SK-N-SH treated with all-trans-retinoic acid at 6 μM for 48 hours (cell line): ENCODE measurements at regions not wholly inside any gene's neighbourhood (a gene's known extent, or its start where the extent isn't known, plus 50 kb on each side); places are given as distances from the start of the nearest gene placed in this dataset.

ENCODE experiments used
- ATAC-seq: fragments of 200-7000 bp; cut with Tn5 transposase; 3 replicates; pipeline ENCODE4 v1.9.1; 2020; ENCODE audit warnings: mild to moderate bottlenecking, moderate library complexity
- ARNTL ChIP-seq: fragments of 450-650 bp; formaldehyde crosslinking; IDR thresholded peaks from 2 replicates; pipeline ENCODE4 v1.5.0; 2020; ENCODE audit warnings: low read depth, mild to moderate bottlenecking, moderate library complexity, borderline replicate concordance
- BACH2 ChIP-seq: fragments of 250-450 bp; sonication (Bioruptor Pico); IDR thresholded peaks from 2 replicates; pipeline ENCODE4 v1.9.0; 2021; ENCODE audit warnings: mild to moderate bottlenecking, borderline replicate concordance
- CSDC2 ChIP-seq: fragments of 250-450 bp; sonication (Bioruptor Pico); IDR thresholded peaks from 2 replicates; pipeline ENCODE4 v1.5.0; 2020; ENCODE audit warnings: mild to moderate bottlenecking, moderate library complexity
- ESRRG ChIP-seq: fragments of 250-450 bp; sonication (Bioruptor Pico); IDR thresholded peaks from 2 replicates; pipeline ENCODE4 v1.6.1; 2021; ENCODE audit warnings: mild to moderate bottlenecking
- GLIS3 ChIP-seq: fragments of 250-450 bp; sonication (Bioruptor Pico); IDR thresholded peaks from 2 replicates; pipeline ENCODE4 v1.5.0; 2020; ENCODE audit warnings: mild to moderate bottlenecking, moderate library complexity
- ISL1 ChIP-seq: fragments of 250-450 bp; sonication (Bioruptor Pico); IDR thresholded peaks from 2 replicates; pipeline ENCODE4 v2.1.2; 2022; ENCODE audit warnings: mild to moderate bottlenecking, moderate library complexity
- OSR1 ChIP-seq: fragments of 250-450 bp; sonication (Bioruptor Pico); IDR thresholded peaks from 2 replicates; pipeline ENCODE4 v1.8.0; 2022; ENCODE audit warnings: moderate library complexity, mild to moderate bottlenecking, inconsistent platforms
- PPARA ChIP-seq: fragments of 250-450 bp; sonication (Bioruptor Pico); IDR thresholded peaks from 2 replicates; pipeline ENCODE4 v1.5.0; 2020; ENCODE audit warnings: mild to moderate bottlenecking, borderline replicate concordance
- RARB ChIP-seq: fragments of 250-450 bp; sonication (Bioruptor Pico); IDR thresholded peaks from 2 replicates; pipeline ENCODE4 v1.8.0; 2021; ENCODE audit warnings: mild to moderate bottlenecking, moderate library complexity
- SNAI2 ChIP-seq: fragments of 250-450 bp; sonication (Bioruptor Pico); IDR thresholded peaks from 2 replicates; pipeline ENCODE4 v1.5.0; 2020; ENCODE audit warnings: mild to moderate bottlenecking, moderate library complexity
- TCF4 ChIP-seq: fragments of 250-450 bp; sonication (Bioruptor Pico); IDR thresholded peaks from 2 replicates; pipeline ENCODE4 v1.8.0; 2021; ENCODE audit warnings: mild to moderate bottlenecking, moderate library complexity, borderline replicate concordance
- TOX ChIP-seq: fragments of 250-450 bp; sonication (Bioruptor Pico); IDR thresholded peaks from 2 replicates; pipeline ENCODE4 v1.8.0; 2021; ENCODE audit warnings: mild to moderate bottlenecking, moderate library complexity, borderline replicate concordance
- ZC3H10 ChIP-seq: fragments of 250-450 bp; sonication (Bioruptor Pico); IDR thresholded peaks from 2 replicates; pipeline ENCODE4 v1.5.1; 2021; ENCODE audit warnings: mild to moderate bottlenecking, moderate library complexity
- ZFP3 ChIP-seq: fragments of 250-450 bp; sonication (Bioruptor Pico); IDR thresholded peaks from 2 replicates; pipeline ENCODE4 v1.5.0; 2020; ENCODE audit warnings: mild to moderate bottlenecking, moderate library complexity
- ZFP30 ChIP-seq: fragments of 450-650 bp; formaldehyde crosslinking; IDR thresholded peaks from 2 replicates; pipeline ENCODE4 v1.5.0; 2022; ENCODE audit warnings: mild to moderate bottlenecking, moderate library complexity
- ZNF565 ChIP-seq: fragments of 450-650 bp; formaldehyde crosslinking; conservative IDR thresholded peaks from 2 replicates; pipeline ENCODE4 v1.5.0; 2020; ENCODE audit warnings: low read depth, mild to moderate bottlenecking, moderate library complexity
- ZNF70 ChIP-seq: fragments of 450-650 bp; formaldehyde crosslinking; IDR thresholded peaks from 2 replicates; pipeline ENCODE4 v1.5.0; 2020; ENCODE audit warnings: mild to moderate bottlenecking, moderate library complexity
- ZNF8 ChIP-seq: fragments of 450-650 bp; formaldehyde crosslinking; IDR thresholded peaks from 2 replicates; pipeline ENCODE4 v1.5.0; 2020; ENCODE audit warnings: mild to moderate bottlenecking, moderate library complexity
- TF ChIP-seq, protein P1 (sequence below): fragments of 250-450 bp; sonication (Bioruptor Pico); IDR thresholded peaks from 2 replicates; pipeline ENCODE4 v1.5.1; 2021; ENCODE audit warnings: mild to moderate bottlenecking, moderate library complexity
- TF ChIP-seq, protein P2 (sequence below): fragments of 250-450 bp; sonication (Bioruptor Pico); IDR thresholded peaks from 2 replicates; pipeline ENCODE4 v1.8.0; 2021; ENCODE audit warnings: low read depth, mild to moderate bottlenecking, moderate library complexity, borderline replicate concordance
- TF ChIP-seq, protein P3 (sequence below): fragments of 250-450 bp; sonication (Bioruptor Pico); IDR thresholded peaks from 2 replicates; pipeline ENCODE4 v1.5.0; 2020; ENCODE audit warnings: mild to moderate bottlenecking, moderate library complexity
- TF ChIP-seq, protein P4 (sequence below): fragments of 250-450 bp; sonication (Bioruptor Pico); IDR thresholded peaks from 2 replicates; pipeline ENCODE4 v1.8.0; 2020; ENCODE audit warnings: mild to moderate bottlenecking, moderate library complexity, borderline replicate concordance
- TF ChIP-seq, protein P5 (sequence below): fragments of 250-450 bp; sonication (Bioruptor Pico); IDR thresholded peaks from 2 replicates; pipeline ENCODE4 v1.5.1; 2020; ENCODE audit warnings: low read depth, mild to moderate bottlenecking, moderate library complexity

DNA sequence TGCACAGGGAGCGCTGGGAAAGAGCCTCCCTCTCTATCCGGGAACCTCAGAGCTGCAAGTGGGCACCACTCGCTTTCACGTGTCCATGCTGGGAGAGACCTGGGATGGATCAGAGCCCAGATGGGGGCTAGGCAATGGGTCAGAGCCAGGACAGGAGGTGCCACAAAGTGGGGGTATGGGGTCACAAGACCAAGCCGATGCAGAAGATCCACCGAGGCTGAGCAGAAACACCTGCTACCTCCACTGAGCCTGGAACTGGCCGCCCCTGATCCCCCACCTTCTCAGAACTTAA, 180.9 kb upstream of the SFSWAP start (continued):
- no peak for TF ChIP-seq ZFP30 (CRISPR knock-in tag)
- TF ChIP-seq ZFP3 (CRISPR knock-in tag): no peak
- TF ChIP-seq ZNF8 (CRISPR knock-in tag): no peak

DNA sequence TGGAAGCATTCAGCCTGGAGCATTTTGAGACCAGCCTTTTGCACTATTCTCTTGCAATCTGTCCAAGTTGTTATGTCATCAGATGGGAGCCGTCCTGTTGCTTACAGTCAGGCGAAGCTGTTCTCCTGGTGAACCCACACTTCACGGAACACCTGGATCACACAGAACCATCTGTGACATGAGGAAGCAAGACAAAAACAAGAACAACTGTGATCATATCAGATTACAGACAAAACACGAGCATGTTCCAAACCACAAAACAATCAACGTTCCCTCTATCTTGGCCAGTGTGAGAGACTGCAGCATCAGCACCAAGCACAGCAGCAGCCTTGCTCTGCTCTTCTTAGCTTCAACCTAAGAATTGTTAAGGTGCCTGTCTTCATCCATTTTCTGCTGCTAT, 180.5 kb upstream of the SFSWAP start:
- no peak for ATAC-seq
- TF ChIP-seq PPARA: no peak
- no peak for TF ChIP-seq ARNTL
- TF ChIP-seq TCF4 (CRISPR knock-in tag): no peak
- no peak for TF ChIP-seq BACH2 (CRISPR knock-in tag)
- TF ChIP-seq, protein P1, sequence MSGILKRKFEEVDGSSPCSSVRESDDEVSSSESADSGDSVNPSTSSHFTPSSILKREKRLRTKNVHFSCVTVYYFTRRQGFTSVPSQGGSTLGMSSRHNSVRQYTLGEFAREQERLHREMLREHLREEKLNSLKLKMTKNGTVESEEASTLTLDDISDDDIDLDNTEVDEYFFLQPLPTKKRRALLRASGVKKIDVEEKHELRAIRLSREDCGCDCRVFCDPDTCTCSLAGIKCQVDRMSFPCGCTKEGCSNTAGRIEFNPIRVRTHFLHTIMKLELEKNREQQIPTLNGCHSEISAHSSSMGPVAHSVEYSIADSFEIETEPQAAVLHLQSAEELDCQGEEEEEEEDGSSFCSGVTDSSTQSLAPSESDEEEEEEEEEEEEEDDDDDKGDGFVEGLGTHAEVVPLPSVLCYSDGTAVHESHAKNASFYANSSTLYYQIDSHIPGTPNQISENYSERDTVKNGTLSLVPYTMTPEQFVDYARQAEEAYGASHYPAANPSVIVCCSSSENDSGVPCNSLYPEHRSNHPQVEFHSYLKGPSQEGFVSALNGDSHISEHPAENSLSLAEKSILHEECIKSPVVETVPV (CRISPR knock-in tag): no peak
- no peak for TF ChIP-seq RARB
- TF ChIP-seq CSDC2 (CRISPR knock-in tag): no peak
- TF ChIP-seq OSR1: no peak
- no peak for TF ChIP-seq ISL1 (CRISPR knock-in tag)
- TF ChIP-seq, protein P2, sequence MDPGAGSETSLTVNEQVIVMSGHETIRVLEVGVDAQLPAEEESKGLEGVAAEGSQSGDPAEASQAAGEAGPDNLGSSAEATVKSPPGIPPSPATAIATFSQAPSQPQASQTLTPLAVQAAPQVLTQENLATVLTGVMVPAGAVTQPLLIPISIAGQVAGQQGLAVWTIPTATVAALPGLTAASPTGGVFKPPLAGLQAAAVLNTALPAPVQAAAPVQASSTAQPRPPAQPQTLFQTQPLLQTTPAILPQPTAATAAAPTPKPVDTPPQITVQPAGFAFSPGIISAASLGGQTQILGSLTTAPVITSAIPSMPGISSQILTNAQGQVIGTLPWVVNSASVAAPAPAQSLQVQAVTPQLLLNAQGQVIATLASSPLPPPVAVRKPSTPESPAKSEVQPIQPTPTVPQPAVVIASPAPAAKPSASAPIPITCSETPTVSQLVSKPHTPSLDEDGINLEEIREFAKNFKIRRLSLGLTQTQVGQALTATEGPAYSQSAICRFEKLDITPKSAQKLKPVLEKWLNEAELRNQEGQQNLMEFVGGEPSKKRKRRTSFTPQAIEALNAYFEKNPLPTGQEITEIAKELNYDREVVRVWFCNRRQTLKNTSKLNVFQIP (CRISPR knock-in tag): no peak
- no peak for TF ChIP-seq ZNF8 (CRISPR knock-in tag)
- no peak for TF ChIP-seq TOX (CRISPR knock-in tag)
- TF ChIP-seq, protein P3, sequence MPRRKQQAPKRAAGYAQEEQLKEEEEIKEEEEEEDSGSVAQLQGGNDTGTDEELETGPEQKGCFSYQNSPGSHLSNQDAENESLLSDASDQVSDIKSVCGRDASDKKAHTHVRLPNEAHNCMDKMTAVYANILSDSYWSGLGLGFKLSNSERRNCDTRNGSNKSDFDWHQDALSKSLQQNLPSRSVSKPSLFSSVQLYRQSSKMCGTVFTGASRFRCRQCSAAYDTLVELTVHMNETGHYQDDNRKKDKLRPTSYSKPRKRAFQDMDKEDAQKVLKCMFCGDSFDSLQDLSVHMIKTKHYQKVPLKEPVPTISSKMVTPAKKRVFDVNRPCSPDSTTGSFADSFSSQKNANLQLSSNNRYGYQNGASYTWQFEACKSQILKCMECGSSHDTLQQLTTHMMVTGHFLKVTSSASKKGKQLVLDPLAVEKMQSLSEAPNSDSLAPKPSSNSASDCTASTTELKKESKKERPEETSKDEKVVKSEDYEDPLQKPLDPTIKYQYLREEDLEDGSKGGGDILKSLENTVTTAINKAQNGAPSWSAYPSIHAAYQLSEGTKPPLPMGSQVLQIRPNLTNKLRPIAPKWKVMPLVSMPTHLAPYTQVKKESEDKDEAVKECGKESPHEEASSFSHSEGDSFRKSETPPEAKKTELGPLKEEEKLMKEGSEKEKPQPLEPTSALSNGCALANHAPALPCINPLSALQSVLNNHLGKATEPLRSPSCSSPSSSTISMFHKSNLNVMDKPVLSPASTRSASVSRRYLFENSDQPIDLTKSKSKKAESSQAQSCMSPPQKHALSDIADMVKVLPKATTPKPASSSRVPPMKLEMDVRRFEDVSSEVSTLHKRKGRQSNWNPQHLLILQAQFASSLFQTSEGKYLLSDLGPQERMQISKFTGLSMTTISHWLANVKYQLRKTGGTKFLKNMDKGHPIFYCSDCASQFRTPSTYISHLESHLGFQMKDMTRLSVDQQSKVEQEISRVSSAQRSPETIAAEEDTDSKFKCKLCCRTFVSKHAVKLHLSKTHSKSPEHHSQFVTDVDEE: no peak
- TF ChIP-seq, protein P4, sequence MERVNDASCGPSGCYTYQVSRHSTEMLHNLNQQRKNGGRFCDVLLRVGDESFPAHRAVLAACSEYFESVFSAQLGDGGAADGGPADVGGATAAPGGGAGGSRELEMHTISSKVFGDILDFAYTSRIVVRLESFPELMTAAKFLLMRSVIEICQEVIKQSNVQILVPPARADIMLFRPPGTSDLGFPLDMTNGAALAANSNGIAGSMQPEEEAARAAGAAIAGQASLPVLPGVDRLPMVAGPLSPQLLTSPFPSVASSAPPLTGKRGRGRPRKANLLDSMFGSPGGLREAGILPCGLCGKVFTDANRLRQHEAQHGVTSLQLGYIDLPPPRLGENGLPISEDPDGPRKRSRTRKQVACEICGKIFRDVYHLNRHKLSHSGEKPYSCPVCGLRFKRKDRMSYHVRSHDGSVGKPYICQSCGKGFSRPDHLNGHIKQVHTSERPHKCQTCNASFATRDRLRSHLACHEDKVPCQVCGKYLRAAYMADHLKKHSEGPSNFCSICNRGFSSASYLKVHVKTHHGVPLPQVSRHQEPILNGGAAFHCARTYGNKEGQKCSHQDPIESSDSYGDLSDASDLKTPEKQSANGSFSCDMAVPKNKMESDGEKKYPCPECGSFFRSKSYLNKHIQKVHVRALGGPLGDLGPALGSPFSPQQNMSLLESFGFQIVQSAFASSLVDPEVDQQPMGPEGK: no peak
- no peak for TF ChIP-seq ZC3H10 (CRISPR knock-in tag)
- TF ChIP-seq, protein P5, sequence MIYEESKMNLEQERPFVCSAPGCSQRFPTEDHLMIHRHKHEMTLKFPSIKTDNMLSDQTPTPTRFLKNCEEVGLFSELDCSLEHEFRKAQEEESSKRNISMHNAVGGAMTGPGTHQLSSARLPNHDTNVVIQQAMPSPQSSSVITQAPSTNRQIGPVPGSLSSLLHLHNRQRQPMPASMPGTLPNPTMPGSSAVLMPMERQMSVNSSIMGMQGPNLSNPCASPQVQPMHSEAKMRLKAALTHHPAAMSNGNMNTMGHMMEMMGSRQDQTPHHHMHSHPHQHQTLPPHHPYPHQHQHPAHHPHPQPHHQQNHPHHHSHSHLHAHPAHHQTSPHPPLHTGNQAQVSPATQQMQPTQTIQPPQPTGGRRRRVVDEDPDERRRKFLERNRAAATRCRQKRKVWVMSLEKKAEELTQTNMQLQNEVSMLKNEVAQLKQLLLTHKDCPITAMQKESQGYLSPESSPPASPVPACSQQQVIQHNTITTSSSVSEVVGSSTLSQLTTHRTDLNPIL: no peak
- no peak for TF ChIP-seq ZFP3 (CRISPR knock-in tag)
- TF ChIP-seq ZFP30 (CRISPR knock-in tag): no peak
- no peak for TF ChIP-seq GLIS3
- TF ChIP-seq SNAI2: no peak

DNA sequence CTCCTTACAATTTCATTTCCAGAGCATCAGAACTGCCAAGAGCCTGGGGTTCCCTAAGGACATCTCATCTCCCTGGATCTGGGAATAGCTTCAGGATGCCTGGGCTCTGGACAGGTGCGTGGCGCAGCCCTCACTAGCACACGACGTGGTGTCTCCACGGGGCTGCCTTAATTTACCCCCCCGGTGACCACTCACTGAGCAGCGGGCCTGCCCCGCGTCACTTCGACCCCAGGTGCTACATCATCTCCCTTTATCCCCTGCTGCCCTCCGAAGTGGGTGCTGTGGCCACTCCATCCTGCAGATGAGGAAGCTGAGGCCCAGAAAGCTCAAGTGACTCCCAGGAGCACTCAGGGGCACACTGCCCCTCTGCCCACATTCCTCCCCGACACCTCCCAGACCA, 177.8 kb upstream of the SFSWAP start:
- TF ChIP-seq ZFP3 (CRISPR knock-in tag) (no peak), PPARA (no peak), ZFP30 (CRISPR knock-in tag) (no peak), ZNF8 (CRISPR knock-in tag) (no peak), OSR1 (no peak)
- TF ChIP-seq, all 23 proteins: peak for 0
- ATAC-seq: no peak

DNA sequence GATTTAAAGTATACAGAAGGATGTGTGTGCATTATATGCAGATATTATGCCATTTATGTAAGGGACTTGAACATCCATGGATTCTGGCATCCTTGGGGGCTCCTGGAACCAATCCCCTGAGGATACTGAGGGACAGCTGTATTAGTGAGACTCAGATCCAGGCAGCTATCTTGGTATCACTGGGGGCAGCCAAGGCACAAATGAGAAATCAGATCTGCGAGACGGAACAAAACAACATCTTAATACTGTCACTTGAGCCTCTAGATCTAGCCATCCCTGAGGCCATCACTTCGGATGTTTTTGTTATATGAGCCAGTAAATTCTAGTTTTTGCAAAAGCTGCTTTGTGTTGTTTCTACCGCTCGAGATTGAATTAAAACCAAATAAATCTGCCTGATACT, 175.1 kb upstream of the SFSWAP start:
- ATAC-seq: no peak
- TF ChIP-seq ZNF70 (CRISPR knock-in tag) (no peak), ZFP30 (CRISPR knock-in tag) (no peak), ARNTL (no peak), TCF4 (CRISPR knock-in tag) (no peak), TOX (CRISPR knock-in tag) (no peak), ESRRG (CRISPR knock-in tag) (no peak), PPARA (no peak), CSDC2 (CRISPR knock-in tag) (no peak), ZNF565 (CRISPR knock-in tag) (no peak), ZFP3 (CRISPR knock-in tag) (no peak), BACH2 (CRISPR knock-in tag) (no peak)
- TF ChIP-seq, protein P1 (CRISPR knock-in tag): no peak
- TF ChIP-seq, protein P2 (CRISPR knock-in tag): no peak
